HG03558 (cell line): ENCODE measurements at regions not wholly inside any gene's neighbourhood (a gene's known extent, or its start where the extent isn't known, plus 50 kb on each side); places are given as distances from the start of the nearest gene placed in this dataset.

Experiments used
- ATAC-seq: cut with Tn5 transposase; IDR thresholded peaks from one replicate; pipeline ENCODE4 v1.9.1; 2021; ENCODE audit warnings: moderate number of reproducible peaks; ENCODE audit not compliant: unreplicated experiment; ENCODE audit errors: extremely low read depth

DNA sequence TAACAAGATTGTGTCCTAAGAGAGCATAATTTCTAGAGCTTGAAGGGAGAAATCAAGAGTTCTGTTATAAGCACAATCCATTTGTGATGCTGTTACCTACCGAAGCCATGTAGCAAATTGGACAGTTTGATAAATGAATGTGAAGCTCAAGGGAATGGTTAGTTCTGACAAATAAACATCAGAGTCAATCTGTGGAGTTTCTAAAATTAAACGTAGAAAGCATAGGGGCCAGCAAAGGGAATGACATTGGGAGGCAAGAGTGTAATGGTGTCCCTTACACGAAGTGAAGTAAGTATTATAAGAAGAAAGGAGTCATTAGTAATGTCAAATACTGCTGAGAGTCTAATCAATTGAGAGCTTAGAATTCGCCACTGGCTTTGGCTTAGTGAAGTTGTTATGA, 200.2 kb upstream of the SLITRK1 start:
- no peak for ATAC-seq

- ATAC-seq: no peak
Observed at GRCh38 chr13:84080748-84081530, 198.7 kb upstream of the SLITRK1 start.

DNA sequence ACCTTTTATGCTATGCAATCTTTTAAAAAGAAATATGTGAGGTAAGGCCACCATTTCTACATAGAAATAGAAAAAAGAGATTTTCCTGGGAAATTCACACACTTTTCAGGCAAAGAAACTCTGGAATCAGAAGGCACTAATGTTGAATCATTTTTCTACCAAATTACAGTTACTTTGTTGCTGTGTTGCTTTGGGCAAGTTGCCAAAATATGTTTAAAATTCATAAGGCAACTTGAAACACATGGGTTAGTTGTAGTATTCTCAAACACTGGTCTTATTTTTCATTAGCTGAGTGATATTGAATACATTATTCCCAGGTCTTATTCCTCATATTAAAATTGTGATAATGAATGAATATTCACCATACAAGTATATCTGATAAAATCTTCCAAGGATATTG, 195.0 kb upstream of the SLITRK1 start:
- ATAC-seq: no peak

DNA sequence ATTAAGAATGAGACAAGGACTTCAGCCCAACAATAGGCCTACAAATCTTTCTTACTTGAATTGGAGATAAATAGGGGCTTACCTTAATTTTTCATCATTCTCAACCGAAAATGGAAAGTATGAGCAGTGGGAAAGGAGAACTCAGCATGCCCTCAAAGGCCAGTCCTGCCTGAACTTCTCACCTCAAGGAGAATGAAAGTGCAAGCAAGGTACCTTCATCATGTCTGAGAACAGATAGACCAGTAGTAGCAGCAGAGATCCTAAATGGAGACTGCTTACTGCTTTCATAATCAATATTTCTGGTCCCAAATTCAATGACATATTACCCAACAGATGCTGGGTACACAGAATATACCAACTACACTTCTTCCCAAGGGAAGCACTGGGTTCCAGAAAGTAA, 194.0 kb upstream of the SLITRK1 start:
- ATAC-seq: no peak

- ATAC-seq: no peak
Observed at GRCh38 chr13:84050536-84050935, 168.3 kb upstream of the SLITRK1 start.

GRCh38 chr13:84049443-84050219, 167.4 kb upstream of the SLITRK1 start:
- ATAC-seq: no peak

- ATAC-seq: no peak
Observed at GRCh38 chr13:84044805-84045204, 162.5 kb upstream of the SLITRK1 start.

- ATAC-seq: no peak
Observed at GRCh38 chr13:84038001-84038400, 155.7 kb upstream of the SLITRK1 start.

GRCh38 chr13:84032116-84032515, 149.8 kb upstream of the SLITRK1 start:
- no peak for ATAC-seq

DNA sequence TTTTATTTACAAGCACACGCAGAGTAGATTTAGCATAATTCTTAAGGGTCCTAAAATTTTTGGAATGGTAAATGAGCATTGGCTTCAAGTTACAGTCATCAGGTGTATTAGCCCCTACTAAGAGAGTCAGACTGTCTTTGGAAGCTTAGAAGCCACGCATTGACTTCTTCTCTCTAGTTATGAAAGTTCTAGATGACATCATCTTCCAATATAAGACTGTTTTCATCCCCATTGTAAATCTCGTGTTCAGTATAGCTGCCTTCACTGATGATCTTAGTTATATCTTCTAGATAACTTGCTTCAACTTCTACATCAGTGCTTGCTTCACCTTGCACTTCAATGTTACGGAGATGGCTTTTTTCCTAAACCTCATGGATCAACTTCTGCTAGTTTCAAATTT, 148.8 kb upstream of the SLITRK1 start:
- ATAC-seq: no peak

GRCh38 chr13:84029396-84029795, 147.1 kb upstream of the SLITRK1 start:
- no peak for ATAC-seq

GRCh38 chr13:84025824-84026223, 143.6 kb upstream of the SLITRK1 start:
- ATAC-seq: no peak

DNA sequence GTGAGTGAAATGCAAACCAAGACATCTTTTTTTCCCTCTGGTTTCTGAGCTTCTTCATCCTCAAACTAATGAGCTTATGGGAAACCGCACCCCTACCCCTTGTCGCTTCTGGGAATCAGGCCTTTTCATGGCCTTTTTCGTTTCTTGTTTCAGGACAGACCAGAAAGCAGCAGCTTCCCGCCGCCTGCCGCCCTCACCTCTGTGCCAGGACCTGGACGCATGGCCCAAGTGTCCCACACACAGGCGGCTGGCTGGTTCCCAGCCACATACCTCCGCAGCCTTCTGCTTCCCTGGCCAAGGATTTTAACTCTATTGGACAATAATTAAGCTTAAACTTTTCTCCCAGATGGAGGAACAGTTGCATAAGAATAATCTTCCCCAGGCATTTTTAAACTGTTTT, 114.1 kb upstream of the SLITRK1 start:
- ATAC-seq: no peak

GRCh38 chr13:83995930-83996329, 113.7 kb upstream of the SLITRK1 start:
- ATAC-seq: no peak

GRCh38 chr13:83992566-83993358, 110.5 kb upstream of the SLITRK1 start:
- ATAC-seq: no peak

DNA sequence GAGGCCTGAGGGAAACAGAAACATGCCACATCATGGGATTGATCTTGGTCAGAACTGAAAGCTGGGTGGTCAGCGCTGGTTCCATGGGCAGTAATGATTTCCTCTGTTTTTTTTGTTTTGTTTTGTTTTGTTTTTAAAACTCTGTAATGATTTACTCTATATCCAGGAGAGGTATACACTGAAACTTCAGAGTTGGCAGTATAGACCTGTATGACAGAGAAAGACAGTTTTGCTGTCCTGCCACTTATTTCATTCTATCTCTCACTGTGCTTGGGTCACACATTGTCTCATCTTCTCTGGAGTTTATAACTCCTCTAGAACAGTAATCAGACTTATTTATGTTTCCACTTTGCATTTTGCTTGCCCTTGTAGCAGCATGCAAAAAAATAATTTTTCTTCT, 105.1 kb upstream of the SLITRK1 start:
- no peak for ATAC-seq

DNA sequence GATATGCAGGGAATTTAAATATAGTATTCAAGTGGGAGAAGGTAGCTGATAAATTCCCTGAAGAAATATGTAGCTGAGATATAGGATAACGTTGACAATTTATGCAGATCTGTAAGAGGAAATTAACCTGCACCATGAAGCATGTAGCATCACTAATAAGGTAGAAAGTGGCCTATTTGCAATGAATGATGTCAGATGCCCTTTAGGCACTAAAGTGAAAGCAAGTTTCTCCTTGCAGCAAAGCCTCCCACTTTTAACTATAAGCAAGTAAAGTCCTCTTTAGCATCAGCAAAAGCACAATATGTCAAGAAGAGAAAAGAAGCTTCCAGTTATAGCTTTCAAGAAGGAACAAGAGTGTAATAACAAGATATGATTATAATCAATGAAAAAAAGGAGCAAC, 102.5 kb upstream of the SLITRK1 start:
- ATAC-seq: no peak

- ATAC-seq: no peak
Observed at GRCh38 chr13:83980331-83980730, 98.1 kb upstream of the SLITRK1 start.

GRCh38 chr13:83975655-83976165, 93.4 kb upstream of the SLITRK1 start:
- no peak for ATAC-seq

DNA sequence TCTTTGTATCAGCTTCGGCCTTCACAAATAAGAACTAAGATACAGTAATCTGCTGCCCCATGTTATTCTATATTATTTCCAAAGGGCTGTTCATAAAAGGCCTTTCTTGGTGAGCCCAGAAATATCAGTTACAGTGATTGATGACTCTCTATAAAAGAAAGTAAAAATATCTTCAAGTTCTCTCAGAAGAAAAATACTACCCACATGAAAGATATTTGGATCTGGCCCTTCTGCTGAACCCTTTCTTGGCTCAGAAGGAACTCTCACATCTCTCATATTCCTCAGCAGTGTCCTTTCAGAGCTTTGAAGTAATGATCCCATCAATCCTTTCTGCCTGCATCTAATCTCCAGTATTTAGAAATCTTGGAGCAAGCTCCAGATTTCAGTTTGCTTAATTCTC, 76.3 kb upstream of the SLITRK1 start:
- no peak for ATAC-seq

GRCh38 chr13:83955011-83955410, 72.7 kb upstream of the SLITRK1 start:
- ATAC-seq: no peak
